ENCODE measurements at regions not wholly inside any gene's neighbourhood (a gene's known extent, or its start where the extent isn't known, plus 50 kb on each side); places are given as distances from the start of the nearest gene placed in this dataset.

- no peak for TF ChIP-seq CTCF (IDR thresholded peaks at IDR 0.05; ENCODE audit: control extremely low read depth, extremely low read depth, low read depth, missing control alignments)
- CTCF ChIA-PET, result interaction anchor here (1.8 kb wide), 1 partner anchor 19 kb away, joined by 5 read pairs; no protein-coding TSS in a partner anchor
- no peak for DNase-seq (ENCODE audit: extremely low spot score)
- POLR2A ChIA-PET, result no interaction called here
Measured at GRCh38 chr20:51096582-51097267, 73.8 kb upstream of the KCNG1 start.

- ChIA-PET CTCF (interaction anchor here (1.8 kb wide), 1 partner anchor 18 kb away, joined by 5 read pairs; no protein-coding TSS in a partner anchor), POLR2A (no interaction called here)
Measured at GRCh38 chr20:51095633-51096521, 73.0 kb upstream of the KCNG1 start.

GRCh38 chr20:51094221-51094620 is 71.3 kb upstream of the KCNG1 start:
- POLR2A ChIA-PET, result no interaction called here
- DNase-seq (ENCODE audit: extremely low spot score), result no peak
- no peak for TF ChIP-seq CTCF (IDR thresholded peaks at IDR 0.05; ENCODE audit: control extremely low read depth, extremely low read depth, low read depth, missing control alignments)
- CTCF ChIA-PET, result no interaction called here

More at GRCh38 chr20:51095633-51096521, 73.0 kb upstream of the KCNG1 start:
- no peak for TF ChIP-seq CTCF (IDR thresholded peaks at IDR 0.05; ENCODE audit: control extremely low read depth, extremely low read depth, low read depth, missing control alignments)
- DNase-seq (ENCODE audit: extremely low spot score), result no peak

GRCh38 chr20:51093240-51093763 is 70.4 kb upstream of the KCNG1 start:
- DNase-seq (ENCODE audit: extremely low spot score), result no peak
- ChIA-PET POLR2A (no interaction called here), CTCF (no interaction called here)
- no peak for TF ChIP-seq CTCF (IDR thresholded peaks at IDR 0.05; ENCODE audit: control extremely low read depth, extremely low read depth, low read depth, missing control alignments)

GRCh38 chr20:51092338-51092737 is 69.4 kb upstream of the KCNG1 start:
- DNase-seq (ENCODE audit: extremely low spot score), result no peak
- no peak for TF ChIP-seq CTCF (IDR thresholded peaks at IDR 0.05; ENCODE audit: control extremely low read depth, extremely low read depth, low read depth, missing control alignments)
- ChIA-PET CTCF (no interaction called here), POLR2A (no interaction called here)

GRCh38 chr20:51091406-51092195 is 68.7 kb upstream of the KCNG1 start:
- CTCF ChIA-PET, result interaction anchor here (1.6 kb wide), 1 partner anchor 8 kb away, joined by 5 read pairs; no protein-coding TSS in a partner anchor
- no peak for DNase-seq (ENCODE audit: extremely low spot score)

More at GRCh38 chr20:51091406-51092195, 68.7 kb upstream of the KCNG1 start:
- POLR2A ChIA-PET, result no interaction called here
- no peak for TF ChIP-seq CTCF (IDR thresholded peaks at IDR 0.05; ENCODE audit: control extremely low read depth, extremely low read depth, low read depth, missing control alignments)
